SKM-1 (cell line): ENCODE measurements at regions not wholly inside any gene's neighbourhood (a gene's known extent, or its start where the extent isn't known, plus 50 kb on each side); places are given as distances from the start of the nearest gene placed in this dataset.

Experiments
- DNase-seq: peaks from one replicate; lab custom pipeline; 2025; ENCODE audit not compliant: unreplicated experiment; lab: John Stamatoyannopoulos, UW

DNA sequence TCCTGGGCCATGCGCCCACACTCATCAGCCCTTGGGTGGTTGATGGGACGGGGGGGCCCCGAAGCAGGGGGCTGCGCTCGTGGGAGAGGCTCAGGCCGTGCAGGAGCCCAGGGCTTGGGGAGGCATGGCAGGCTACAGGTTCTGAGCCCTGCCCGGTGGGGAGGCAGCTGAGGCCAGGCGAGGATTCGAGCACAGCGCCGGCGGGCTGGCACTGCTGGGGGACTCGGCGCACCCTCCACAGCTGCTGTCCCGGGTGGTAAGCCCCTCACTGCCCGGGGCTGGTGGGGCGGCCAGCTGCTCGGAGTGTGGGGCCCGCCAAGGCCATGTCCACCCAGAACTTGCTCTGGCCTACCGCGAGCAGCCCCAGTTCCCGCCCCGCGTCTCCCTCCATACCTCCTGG lies 295.8 kb upstream of the SEL1L start:
- no peak for DNase-seq

DNA sequence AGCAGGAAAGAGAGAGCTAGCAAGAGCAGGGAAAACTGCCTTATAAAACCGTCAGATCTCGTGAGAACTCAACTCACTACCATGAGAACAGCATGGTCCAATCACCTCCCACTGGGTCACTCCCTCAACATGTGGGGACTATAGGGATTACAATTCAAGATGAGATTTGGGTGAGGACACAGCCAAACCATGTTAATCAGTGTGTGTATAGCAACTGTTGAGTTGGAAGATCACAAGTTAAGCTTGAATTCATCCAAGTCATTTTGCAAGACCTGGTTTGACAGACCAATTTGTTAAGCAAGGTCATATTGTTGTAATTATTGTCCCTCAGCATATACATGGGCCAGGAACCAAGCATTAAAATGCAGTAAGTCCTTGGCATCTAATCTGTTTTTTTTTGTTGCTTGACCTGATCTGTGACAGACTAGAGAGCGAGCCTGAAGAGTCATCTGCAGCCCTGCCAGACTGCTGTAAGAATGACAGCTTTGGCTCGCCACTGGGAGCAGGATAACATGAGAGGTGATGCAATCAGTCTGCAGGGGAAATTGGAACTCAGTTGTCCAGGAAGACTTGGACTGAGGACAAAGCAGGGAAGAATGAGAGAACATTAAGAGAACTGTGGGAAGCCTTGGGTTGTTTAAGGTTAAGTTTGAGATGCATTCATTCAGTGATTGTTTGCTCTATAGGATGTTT lies 297.6 kb upstream of the SEL1L start:
- DNase-seq, result no peak

DNA sequence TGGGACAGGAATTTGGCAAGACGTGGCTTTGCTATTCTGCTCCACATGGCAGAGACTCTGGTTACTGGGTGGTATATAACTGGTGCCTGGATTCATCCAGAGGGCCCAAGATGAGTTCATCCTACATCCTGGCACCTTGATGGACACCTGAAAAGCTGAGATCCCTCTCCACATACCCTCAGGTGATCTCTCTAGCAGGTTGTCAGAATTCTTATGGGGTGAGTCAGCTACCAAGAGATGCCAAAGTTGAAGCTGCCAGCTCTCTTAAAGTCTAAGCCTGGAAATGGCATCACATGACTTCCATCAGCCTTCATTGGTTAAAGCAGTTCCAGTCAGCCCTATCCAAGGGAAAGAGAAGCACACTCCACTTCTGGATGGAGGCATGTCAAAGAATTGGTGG lies 300.7 kb upstream of the SEL1L start:
- DNase-seq, result no peak

DNA sequence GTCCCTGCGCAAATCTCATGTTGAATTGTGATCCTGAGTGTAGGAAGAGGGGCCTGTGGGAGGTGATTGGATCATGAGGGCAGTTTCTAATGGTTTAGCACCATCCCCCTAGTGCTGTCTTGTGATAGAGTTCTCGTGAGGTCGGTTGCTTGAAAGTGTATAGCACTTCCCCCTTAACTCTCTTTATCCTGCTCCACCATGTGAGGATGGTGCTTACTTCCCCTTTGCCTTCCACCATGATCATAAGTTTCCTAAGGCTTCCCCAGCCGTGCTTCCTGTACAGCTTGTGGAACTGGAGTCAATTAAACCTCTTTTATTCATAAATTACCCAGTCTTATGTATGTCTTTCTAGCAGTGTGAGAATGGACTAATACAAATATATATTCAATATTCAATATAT lies 303.7 kb upstream of the SEL1L start:
- no peak for DNase-seq

DNA sequence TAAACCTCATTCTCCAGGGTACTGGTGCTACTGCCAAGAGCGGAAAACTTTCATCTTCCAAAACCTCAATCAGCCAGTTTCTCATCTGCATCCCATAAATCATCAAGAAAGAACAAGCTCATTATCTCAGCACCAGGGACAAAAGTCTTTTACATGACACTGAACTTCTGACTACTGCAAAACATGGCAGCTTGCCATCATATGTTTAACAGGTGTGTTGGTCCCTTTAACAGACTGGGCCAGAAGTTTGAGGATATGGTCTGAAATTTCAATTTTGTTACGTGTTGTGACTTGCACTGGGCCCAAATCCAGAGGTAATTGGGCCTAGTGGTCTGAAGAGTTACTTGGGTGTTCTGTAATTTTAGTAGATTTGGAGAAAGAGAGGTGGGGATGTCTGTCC lies 305.4 kb upstream of the SEL1L start:
- no peak for DNase-seq

DNA sequence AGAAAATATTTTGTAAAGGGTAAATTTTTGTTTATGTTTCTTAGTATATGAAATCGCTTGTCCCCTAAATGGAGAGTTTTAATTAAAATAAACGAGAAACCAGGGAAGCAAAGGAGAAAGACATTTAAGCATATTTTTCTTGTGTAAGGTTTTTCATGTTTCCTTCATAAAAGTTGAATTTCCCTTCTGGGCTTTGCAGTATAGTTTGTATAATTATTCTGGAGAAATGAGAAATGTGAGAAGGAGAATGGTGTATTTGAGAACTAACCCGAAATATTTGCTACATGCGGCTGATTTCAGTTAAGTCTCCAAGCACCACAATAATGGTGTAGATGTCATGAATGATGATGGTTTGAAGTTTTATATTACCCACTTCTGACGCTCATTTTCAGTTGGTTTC lies 307.7 kb upstream of the SEL1L start:
- no peak for DNase-seq

GRCh38 chr14:81849714-81850113 lies 316.1 kb upstream of the SEL1L start:
- no peak for DNase-seq

GRCh38 chr14:81855007-81855406 lies 321.4 kb upstream of the SEL1L start:
- no peak for DNase-seq

GRCh38 chr14:81859046-81859445 lies 325.4 kb upstream of the SEL1L start:
- DNase-seq, result no peak

DNA sequence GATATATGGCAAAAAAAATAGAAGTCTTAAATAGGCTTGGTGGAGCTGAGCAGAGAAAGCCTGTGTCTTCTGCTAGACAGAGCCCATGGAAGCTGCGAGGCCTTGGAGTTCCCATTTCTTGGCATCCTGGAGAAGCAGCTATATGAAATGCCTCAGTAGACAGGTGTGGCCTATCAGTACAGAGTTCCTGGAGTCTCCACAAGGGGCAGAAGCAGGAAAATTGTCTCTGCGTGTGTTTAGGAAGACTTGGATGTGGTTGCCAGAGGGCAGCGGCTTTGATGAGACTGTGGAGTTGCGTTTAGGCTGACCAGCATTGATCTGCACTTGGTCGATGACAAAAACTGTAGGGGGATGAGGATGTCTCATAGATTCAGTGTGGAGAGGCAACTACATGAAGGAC lies 334.5 kb upstream of the SEL1L start:
- DNase-seq, result no peak

- DNase-seq, result no peak
These were observed 338.1 kb upstream of the SEL1L start for GRCh38 chr14:81871706-81872105.

GRCh38 chr14:81884382-81884781 lies 350.7 kb upstream of the SEL1L start:
- no peak for DNase-seq

DNA sequence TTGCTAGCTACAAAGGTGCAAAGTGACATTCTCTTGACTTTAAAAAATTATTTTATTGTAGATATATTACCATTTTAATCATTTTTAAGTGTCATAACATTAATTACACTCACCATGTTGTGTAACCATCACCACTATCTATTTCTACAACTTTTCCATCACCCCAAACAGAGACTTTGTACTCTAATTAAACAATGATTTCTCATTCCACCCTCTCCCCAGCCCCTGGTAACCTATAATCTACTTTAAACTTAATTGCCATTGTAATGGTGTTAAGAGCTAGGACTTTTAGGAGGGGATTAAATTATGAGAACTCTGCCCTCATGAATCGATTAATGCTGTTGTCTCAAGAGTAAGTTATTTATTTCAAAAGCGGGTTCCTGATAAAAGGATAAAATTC lies 352.9 kb upstream of the SEL1L start:
- DNase-seq, result no peak

GRCh38 chr14:81889529-81889928 lies 355.9 kb upstream of the SEL1L start:
- no peak for DNase-seq

DNA sequence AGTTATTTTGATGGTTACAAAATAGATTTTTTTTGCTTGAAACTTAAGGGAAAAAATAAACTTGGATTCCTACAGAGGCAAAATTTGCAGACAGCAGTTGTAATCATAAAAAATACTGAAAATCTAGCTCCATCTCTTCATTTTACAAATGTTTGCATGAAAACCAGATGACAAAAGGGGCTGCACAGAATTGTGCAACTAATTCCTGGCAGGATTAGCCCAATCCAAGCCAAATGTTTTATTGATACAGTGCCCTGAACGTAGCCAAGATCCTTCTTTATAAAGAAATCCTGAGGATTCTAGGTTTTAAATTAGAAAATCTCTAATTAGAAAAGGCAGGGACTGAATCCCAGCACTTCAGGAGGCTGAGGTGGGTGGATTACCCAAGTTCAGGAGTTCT lies 356.4 kb upstream of the SEL1L start:
- no peak for DNase-seq

GRCh38 chr14:81903477-81903876 lies 369.8 kb upstream of the SEL1L start:
- no peak for DNase-seq

GRCh38 chr14:81927070-81927469 lies 393.4 kb upstream of the SEL1L start:
- no peak for DNase-seq

- no peak for DNase-seq
These were observed 398.2 kb upstream of the SEL1L start for GRCh38 chr14:81931828-81932227.

GRCh38 chr14:81936348-81936747 lies 402.7 kb upstream of the SEL1L start:
- no peak for DNase-seq

DNA sequence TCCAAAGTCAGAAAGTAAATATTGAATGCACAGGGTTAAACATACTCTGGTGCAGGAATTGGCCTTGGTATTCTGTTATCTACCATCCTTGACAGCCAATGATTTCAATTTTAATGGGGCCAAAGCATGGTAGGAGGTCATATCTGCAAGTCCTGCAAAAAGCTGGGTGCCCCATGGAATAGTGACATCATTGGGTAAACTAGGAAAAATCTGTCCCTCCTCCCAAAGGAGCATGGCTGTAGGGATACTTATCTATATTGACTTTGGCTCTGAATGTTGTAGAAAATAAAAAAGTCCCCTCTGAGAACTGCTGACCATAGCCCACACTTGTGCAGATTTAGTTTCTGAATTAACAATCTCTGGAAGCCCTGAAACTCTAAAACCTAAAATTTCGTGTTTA lies 403.2 kb upstream of the SEL1L start:
- DNase-seq, result no peak

- no peak for DNase-seq
These were observed 404.7 kb upstream of the SEL1L start for GRCh38 chr14:81938341-81938740.

GRCh38 chr14:81940651-81941050 lies 407.0 kb upstream of the SEL1L start:
- DNase-seq, result no peak

DNA sequence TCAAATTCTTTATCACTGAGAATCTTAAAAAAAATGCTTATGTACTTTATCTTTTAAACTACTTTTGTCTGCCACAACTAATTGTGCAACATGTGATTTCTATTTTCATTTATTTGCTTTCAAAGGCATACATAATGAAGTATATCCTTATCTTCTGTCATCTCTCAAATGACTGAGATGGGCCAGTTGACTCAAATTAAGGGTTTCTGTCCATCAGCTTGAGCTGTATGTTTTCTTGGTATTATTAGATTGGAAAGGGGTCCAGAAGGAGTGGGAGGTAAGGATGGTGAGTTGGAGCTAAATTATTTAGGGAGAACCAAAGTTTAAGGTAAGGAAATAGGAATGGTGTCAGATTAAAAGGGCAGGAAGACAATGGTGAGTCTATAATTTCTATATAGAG lies 408.4 kb upstream of the SEL1L start:
- no peak for DNase-seq

GRCh38 chr14:81946375-81946774 lies 412.7 kb upstream of the SEL1L start:
- no peak for DNase-seq
